ENCODE measurements at regions not wholly inside any gene's neighbourhood (a gene's known extent, or its start where the extent isn't known, plus 50 kb on each side); places are given as distances from the start of the nearest gene placed in this dataset.

DNA sequence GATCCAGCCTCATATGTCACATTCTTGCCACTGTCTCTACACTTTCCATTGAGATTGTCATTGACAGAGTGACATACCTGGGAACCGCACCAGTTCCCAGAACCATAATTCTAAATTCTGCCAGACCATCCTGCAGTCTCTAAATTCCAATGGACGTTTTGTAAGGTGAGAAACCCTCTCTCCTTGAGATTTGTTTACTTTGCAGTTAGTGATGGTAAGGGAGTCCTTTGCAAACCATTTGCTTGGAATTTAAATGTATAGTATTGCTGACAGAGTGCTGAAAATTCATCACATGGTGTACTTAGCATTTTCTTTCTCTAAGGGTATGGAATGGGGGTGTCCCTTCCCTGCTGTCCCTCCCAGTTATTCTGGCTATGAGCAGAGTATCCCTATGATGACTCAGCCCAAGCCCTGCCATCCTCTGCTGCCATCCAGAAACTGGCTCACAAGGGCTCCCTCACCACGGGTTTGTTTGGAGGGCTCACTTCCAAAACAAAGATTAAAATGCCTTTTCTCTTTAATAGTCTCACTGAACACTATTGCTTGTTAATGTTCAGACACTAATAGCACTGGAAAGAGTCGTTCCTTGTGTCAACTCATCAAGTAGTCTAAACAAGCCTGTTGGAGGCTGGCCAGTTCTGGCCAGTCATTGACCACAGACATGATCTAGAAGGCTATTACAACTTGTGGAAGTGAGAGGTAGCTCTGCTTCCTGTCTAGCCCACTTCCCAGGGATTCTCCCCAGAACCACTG lies 129.0 kb upstream of the HMGA2 start:
- no peaks in the 10 kb centered on the region for H3K4me1 Mint-ChIP-seq (ENCODE audit: low read depth)

GRCh38 chr12:65696227-65696626 lies 128.1 kb upstream of the HMGA2 start:
- H3K36me3 Mint-ChIP-seq (ENCODE audit: low read depth) = no peaks in the 10 kb centered on the region
- TF ChIP-seq, protein P1, sequence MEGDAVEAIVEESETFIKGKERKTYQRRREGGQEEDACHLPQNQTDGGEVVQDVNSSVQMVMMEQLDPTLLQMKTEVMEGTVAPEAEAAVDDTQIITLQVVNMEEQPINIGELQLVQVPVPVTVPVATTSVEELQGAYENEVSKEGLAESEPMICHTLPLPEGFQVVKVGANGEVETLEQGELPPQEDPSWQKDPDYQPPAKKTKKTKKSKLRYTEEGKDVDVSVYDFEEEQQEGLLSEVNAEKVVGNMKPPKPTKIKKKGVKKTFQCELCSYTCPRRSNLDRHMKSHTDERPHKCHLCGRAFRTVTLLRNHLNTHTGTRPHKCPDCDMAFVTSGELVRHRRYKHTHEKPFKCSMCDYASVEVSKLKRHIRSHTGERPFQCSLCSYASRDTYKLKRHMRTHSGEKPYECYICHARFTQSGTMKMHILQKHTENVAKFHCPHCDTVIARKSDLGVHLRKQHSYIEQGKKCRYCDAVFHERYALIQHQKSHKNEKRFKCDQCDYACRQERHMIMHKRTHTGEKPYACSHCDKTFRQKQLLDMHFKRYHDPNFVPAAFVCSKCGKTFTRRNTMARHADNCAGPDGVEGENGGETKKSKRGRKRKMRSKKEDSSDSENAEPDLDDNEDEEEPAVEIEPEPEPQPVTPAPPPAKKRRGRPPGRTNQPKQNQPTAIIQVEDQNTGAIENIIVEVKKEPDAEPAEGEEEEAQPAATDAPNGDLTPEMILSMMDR (IDR thresholded peaks at IDR 0.05) = no peak
- Histone ChIP-seq H3K27ac (ENCODE audit: low read depth in 1 of 2, low read length in 2 of 2) (no peak overlapping the region), H3K27me3 (ENCODE audit: control insufficient read depth in 1 of 2, insufficient read depth in 2 of 2, low read length in 2 of 2) (no peaks in the 10 kb centered on the region), H3K4me1 (ENCODE audit: insufficient read depth, low read length) (no peaks in the 10 kb centered on the region), H3K9me3 (ENCODE audit: control insufficient read depth in 1 of 2, insufficient read depth in 1 of 2, low read length in 2 of 2) (no peaks in the 10 kb centered on the region), H3K4me3 (ENCODE audit: low read length) (no peak overlapping the region), H3K36me3 (ENCODE audit: insufficient read depth, low read length) (no peaks in the 10 kb centered on the region)
- no peak overlapping the region for H3K4me3 Mint-ChIP-seq
- H3K9me3 Mint-ChIP-seq = no peaks in the 10 kb centered on the region
- intact Hi-C loops (cut with DNase I, micrococcal nuclease) = no loop called here
- H3K27ac Mint-ChIP-seq = no peak overlapping the region
- ChIA-PET POLR2A (no interaction called here), CTCF (no interaction called here)
- no peaks in the 10 kb centered on the region for H3K4me1 Mint-ChIP-seq (ENCODE audit: low read depth)
- DNase-seq = no peak
- ATAC-seq (ENCODE audit: poor library complexity) = no peak
- H3K27me3 Mint-ChIP-seq = peaks cover 5% of the 10 kb centered on the region

More for the DNA sequence above, 129.0 kb upstream of the HMGA2 start:
- no peaks in the 10 kb centered on the region for H3K4me1 ChIP-seq (ENCODE audit: insufficient read depth, low read length)
- H3K27me3 Mint-ChIP-seq = no peaks in the 10 kb centered on the region
- H3K9me3 ChIP-seq (ENCODE audit: control insufficient read depth in 1 of 2, insufficient read depth in 1 of 2, low read length in 2 of 2) = no peaks in the 10 kb centered on the region
- no peaks in the 10 kb centered on the region for H3K36me3 Mint-ChIP-seq (ENCODE audit: low read depth)
- ChIA-PET POLR2A (no interaction called here), CTCF (no interaction called here)
- H3K27me3 ChIP-seq (ENCODE audit: control insufficient read depth in 1 of 2, insufficient read depth in 2 of 2, low read length in 2 of 2) = no peaks in the 10 kb centered on the region
- H3K27ac Mint-ChIP-seq = no peak overlapping the region
- ATAC-seq (ENCODE audit: poor library complexity) (no peak), DNase-seq (no peak)
- no peak overlapping the region for H3K4me3 ChIP-seq (ENCODE audit: low read length)
- H3K9me3 Mint-ChIP-seq = no peaks in the 10 kb centered on the region
- intact Hi-C loops (cut with DNase I, micrococcal nuclease) = no loop called here
- no peak overlapping the region for H3K27ac ChIP-seq (ENCODE audit: low read depth in 1 of 2, low read length in 2 of 2)
- TF ChIP-seq, protein P1 (IDR thresholded peaks at IDR 0.05) = no peak
- H3K36me3 ChIP-seq (ENCODE audit: insufficient read depth, low read length) = no peaks in the 10 kb centered on the region
- H3K4me3 Mint-ChIP-seq = no peak overlapping the region

GRCh38 chr12:65699251-65699650 lies 125.0 kb upstream of the HMGA2 start:
- peaks cover 0 to 4% of the 10 kb centered on the region in 2 experiments for H3K9me3 ChIP-seq (ENCODE audit: control insufficient read depth in 1 of 2, insufficient read depth in 1 of 2, low read length in 2 of 2)
- intact Hi-C loops (cut with DNase I, micrococcal nuclease) = no loop called here
- Mint-ChIP-seq H3K27ac (no peak overlapping the region), H3K4me1 (ENCODE audit: low read depth) (no peaks in the 10 kb centered on the region), H3K27me3 (peaks cover 11% of the 10 kb centered on the region), H3K9me3 (peaks cover 5% of the 10 kb centered on the region), H3K4me3 (no peak overlapping the region), H3K36me3 (ENCODE audit: low read depth) (no peaks in the 10 kb centered on the region)
- H3K4me3 ChIP-seq (ENCODE audit: low read length) = no peak overlapping the region
- ChIA-PET CTCF (no interaction called here), POLR2A (no interaction called here)
- TF ChIP-seq, protein P1 (IDR thresholded peaks at IDR 0.05) = no peak
- no peaks in the 10 kb centered on the region for H3K4me1 ChIP-seq (ENCODE audit: insufficient read depth, low read length)
- no peak for DNase-seq
- no peaks in the 10 kb centered on the region for H3K27me3 ChIP-seq (ENCODE audit: control insufficient read depth in 1 of 2, insufficient read depth in 2 of 2, low read length in 2 of 2)
- ATAC-seq (ENCODE audit: poor library complexity) = no peak
- no peak overlapping the region for H3K27ac ChIP-seq (ENCODE audit: low read depth in 1 of 2, low read length in 2 of 2)
- H3K36me3 ChIP-seq (ENCODE audit: insufficient read depth, low read length) = no peaks in the 10 kb centered on the region
